ENCODE measurements at regions not wholly inside any gene's neighbourhood (a gene's known extent, or its start where the extent isn't known, plus 50 kb on each side); places are given as distances from the start of the nearest gene placed in this dataset.

DNA sequence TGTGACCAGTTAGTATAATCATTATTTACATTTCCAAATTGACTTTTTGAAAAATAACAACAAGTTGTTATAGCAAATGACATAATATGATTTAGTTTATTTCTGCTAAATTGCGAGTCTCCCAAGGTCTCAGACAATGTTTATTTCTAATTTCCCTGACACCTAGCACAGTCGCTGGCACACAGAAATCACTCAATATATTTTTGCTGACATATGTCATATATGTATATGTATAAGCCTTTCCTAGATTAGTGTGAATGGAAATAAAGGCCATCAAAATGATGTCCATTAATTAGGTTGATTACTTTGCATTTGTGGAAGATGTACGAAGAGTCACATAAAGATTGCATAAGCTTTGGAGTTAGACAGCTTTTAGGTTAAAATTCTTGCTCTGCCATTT lies 136.7 kb upstream of the CDH2 start:
- no peak for TF ChIP-seq POLR2A (IDR thresholded peaks at IDR 0.05)
- TF ChIP-seq, protein P1, sequence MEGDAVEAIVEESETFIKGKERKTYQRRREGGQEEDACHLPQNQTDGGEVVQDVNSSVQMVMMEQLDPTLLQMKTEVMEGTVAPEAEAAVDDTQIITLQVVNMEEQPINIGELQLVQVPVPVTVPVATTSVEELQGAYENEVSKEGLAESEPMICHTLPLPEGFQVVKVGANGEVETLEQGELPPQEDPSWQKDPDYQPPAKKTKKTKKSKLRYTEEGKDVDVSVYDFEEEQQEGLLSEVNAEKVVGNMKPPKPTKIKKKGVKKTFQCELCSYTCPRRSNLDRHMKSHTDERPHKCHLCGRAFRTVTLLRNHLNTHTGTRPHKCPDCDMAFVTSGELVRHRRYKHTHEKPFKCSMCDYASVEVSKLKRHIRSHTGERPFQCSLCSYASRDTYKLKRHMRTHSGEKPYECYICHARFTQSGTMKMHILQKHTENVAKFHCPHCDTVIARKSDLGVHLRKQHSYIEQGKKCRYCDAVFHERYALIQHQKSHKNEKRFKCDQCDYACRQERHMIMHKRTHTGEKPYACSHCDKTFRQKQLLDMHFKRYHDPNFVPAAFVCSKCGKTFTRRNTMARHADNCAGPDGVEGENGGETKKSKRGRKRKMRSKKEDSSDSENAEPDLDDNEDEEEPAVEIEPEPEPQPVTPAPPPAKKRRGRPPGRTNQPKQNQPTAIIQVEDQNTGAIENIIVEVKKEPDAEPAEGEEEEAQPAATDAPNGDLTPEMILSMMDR (IDR thresholded peaks at IDR 0.05): no peak
